GM12878 (cell line): ENCODE measurements at regions not wholly inside any gene's neighbourhood (a gene's known extent, or its start where the extent isn't known, plus 50 kb on each side); places are given as distances from the start of the nearest gene placed in this dataset.

Experiments
- ATAC-seq: fragments of 200-7000 bp; cut with Tn5 transposase; 3 replicates; pipeline ENCODE4 v1.9.1; 2020; ENCODE audit warnings: mild to moderate bottlenecking, moderate library complexity
- BruUV-seq: library from RNA; stranded (reverse); fragments of 400-500 nt; replicated peaks from 2 replicates; lab custom pipeline; 2021; lab: Mats Ljungman, UMichigan
- CTCF ChIA-PET: fragments of 300-600 bp; sonication (Branson Sonifier 250); formaldehyde crosslinking; extraction: SDS; loops from one replicate; lab custom pipeline; 2021; ENCODE audit warnings: inconsistent platforms; lab: Yijun Ruan, JAX
- POLR2A ChIA-PET: fragments of 350-600 bp; formaldehyde crosslinking; extraction: SDS; loops from one replicate; lab custom pipeline; 2021; ENCODE audit warnings: inconsistent platforms; lab: Charles Lee
- RAD21 ChIA-PET: fragments of 300-600 bp; sonication (Branson Sonifier 250); formaldehyde crosslinking; loops from one replicate; lab custom pipeline; 2023; ENCODE audit warnings: antibody characterized with exemption; ENCODE audit not compliant: unreplicated experiment; lab: Charles Lee
- SMC1A ChIA-PET: fragments of 300-600 bp; sonication (Branson Sonifier 250); formaldehyde crosslinking; loops from one replicate; lab custom pipeline; 2023; ENCODE audit not compliant: unreplicated experiment, uncharacterized antibody; lab: Charles Lee
- DNase-seq: peaks from one replicate; pipeline ENCODE4 v3.0.0-alpha.2; 2011; ENCODE audit warnings: low read depth, low spot score
- FAIRE-seq: peaks from 3 replicates; lab custom pipeline; 2011; peaks lifted over from hg19 to GRCh38; lab: Jason Lieb, UNC
- H2AFZ ChIP-seq: 2 replicates; pipeline ENCODE4 v1.6.0; 2011; ENCODE audit warnings: low read depth, low read length, control low read depth; ENCODE audit not compliant: control insufficient read depth
- H3K27ac ChIP-seq: 2 replicates; pipeline ENCODE4 v1.5.1; 2011; ENCODE audit warnings: control low read depth; ENCODE audit not compliant: control insufficient read depth, insufficient read depth
- H3K27me3 ChIP-seq, 2 experiments: replicated peaks in 1 of 2; 2 replicates each; pipeline versions ENCODE4 v1.6.0 to v1.6.1; 2011; ENCODE audit warnings: low read length in 1 of 2; ENCODE audit not compliant: control insufficient read depth in 2 of 2, insufficient read depth in 2 of 2
- H3K36me3 ChIP-seq, 2 experiments: 2 replicates each; pipeline ENCODE4 v1.5.1; 2011; ENCODE audit warnings: low read length in 1 of 2; ENCODE audit not compliant: control insufficient read depth in 2 of 2, insufficient read depth in 2 of 2
- H3K4me1 ChIP-seq: 2 replicates; pipeline ENCODE4 v1.6.1; 2011; ENCODE audit warnings: mild to moderate bottlenecking, low read length, moderate library complexity, mixed read lengths; ENCODE audit not compliant: control insufficient read depth, insufficient read depth
- H3K4me2 ChIP-seq: 2 replicates; pipeline ENCODE4 v1.6.0; 2011; ENCODE audit warnings: control low read depth; ENCODE audit not compliant: control insufficient read depth, insufficient read depth
- H3K4me3 ChIP-seq: fragments of 200-600 bp; sonication (generic); 2 replicates; pipeline ENCODE4 v1.5.1; 2016
- H3K79me2 ChIP-seq: 2 replicates; pipeline ENCODE4 v1.6.0; 2011; ENCODE audit warnings: low read length; ENCODE audit not compliant: control insufficient read depth, insufficient read depth
- H3K9ac ChIP-seq: 2 replicates; pipeline ENCODE4 v1.8.0; 2011; ENCODE audit warnings: low read length, control low read depth, mixed read lengths; ENCODE audit not compliant: control insufficient read depth, insufficient read depth
- H3K9me3 ChIP-seq: replicated peaks from 3 replicates; pipeline ENCODE4 v1.5.1; 2011; ENCODE audit warnings: mild to moderate bottlenecking, low read length; ENCODE audit not compliant: control insufficient read depth, insufficient read depth
- H4K20me1 ChIP-seq: 2 replicates; pipeline ENCODE4 v1.6.0; 2011; ENCODE audit not compliant: control insufficient read depth, insufficient read depth
- BACH1 ChIP-seq: fragments of 450-650 bp; IDR thresholded peaks from 2 replicates; pipeline ENCODE4 v1.6.1; 2017; ENCODE audit warnings: mild to moderate bottlenecking, borderline replicate concordance
- CHD1 ChIP-seq: IDR thresholded peaks from 2 replicates; pipeline ENCODE4 v1.6.1; 2012; ENCODE audit warnings: low read depth, low read length, improper control_type of control experiment
- CTCF ChIP-seq, 3 experiments: IDR thresholded peaks in 2 of 3; conservative IDR thresholded peaks in 1 of 3; 2 replicates each; pipeline ENCODE4 v1.5.1; 2011; ENCODE audit warnings: low read depth in 3 of 3, low read length in 3 of 3, mild to moderate bottlenecking in 3 of 3, control low read depth in 2 of 3, moderate library complexity in 2 of 3, inconsistent platforms in 1 of 3, mixed read lengths in 1 of 3; ENCODE audit not compliant: control insufficient read depth in 2 of 3, insufficient read depth in 1 of 3; ENCODE audit errors: extremely low read depth in 1 of 3
- DPF2 ChIP-seq: fragments of 450-650 bp; IDR thresholded peaks from 2 replicates; pipeline ENCODE4 v1.6.1; 2017; ENCODE audit warnings: mild to moderate bottlenecking
- MTA3 ChIP-seq: IDR thresholded peaks from 2 replicates; pipeline ENCODE4 v1.6.1; 2012; ENCODE audit warnings: low read length, inconsistent platforms, borderline replicate concordance
- NFIC ChIP-seq: IDR thresholded peaks from 2 replicates; pipeline ENCODE4 v1.6.1; 2012; ENCODE audit warnings: low read depth, mild to moderate bottlenecking, inconsistent platforms, low read length, moderate library complexity
- NR2F1 ChIP-seq: fragments of 450-650 bp; conservative IDR thresholded peaks from 2 replicates; pipeline ENCODE4 v1.6.1; 2017; ENCODE audit warnings: mild to moderate bottlenecking
- RB1 ChIP-seq: fragments of 450-650 bp; formaldehyde crosslinking; IDR thresholded peaks from 2 replicates; pipeline ENCODE4 v1.6.1; 2017; ENCODE audit warnings: mild to moderate bottlenecking, borderline replicate concordance
- RFX5 ChIP-seq: IDR thresholded peaks from 2 replicates; pipeline ENCODE4 v1.6.1; 2011; ENCODE audit warnings: low read depth, low read length, improper control_type of control experiment
- SREBF2 ChIP-seq: IDR thresholded peaks from 2 replicates; pipeline ENCODE4 v1.6.1; 2012; ENCODE audit warnings: mild to moderate bottlenecking, low read length
- TBL1XR1 ChIP-seq: IDR thresholded peaks from 2 replicates; pipeline ENCODE4 v1.6.1; 2012; ENCODE audit warnings: low read depth, low read length, improper control_type of control experiment
- TCF7 ChIP-seq: IDR thresholded peaks from 2 replicates; pipeline ENCODE4 v1.6.1; 2014; ENCODE audit warnings: antibody characterized with exemption, borderline replicate concordance
- WGBS: methylation state at CpG from one replicate; pipeline ENCODE4 v1.1.6; 2016; ENCODE audit warnings: low lambda C conversion rate; ENCODE audit not compliant: insufficient replicate concordance, insufficient coverage; ENCODE audit errors: missing lambda C conversion rate; 5-methylcytosine and 5-hydroxymethylcytosine counted together
- in situ Hi-C: fragments of 300-500 bp; cut with MboI; formaldehyde crosslinking; loops from 9 replicates; pipeline ENCODE4 v1.14.3; 2018; ENCODE audit warnings: mixed read lengths
- intact Hi-C: fragments of 100-400 bp; cut with micrococcal nuclease; formaldehyde crosslinking; loops from one replicate; pipeline ENCODE4 v1.14.2; 2022; ENCODE audit not compliant: unreplicated experiment
- TF ChIP-seq, protein P1 (sequence below): IDR thresholded peaks from 2 replicates; pipeline ENCODE4 v1.6.1; 2012; ENCODE audit warnings: improper control_type of control experiment, low read depth, low read length; ENCODE audit not compliant: insufficient replicate concordance

- RAD21 ChIA-PET = interaction anchor here (0.6 to 0.7 kb wide), 2 partner anchors 16 to 71 kb away, joined by 3 read pairs; no protein-coding TSS in a partner anchor
- H3K79me2 ChIP-seq = no peaks in the 10 kb centered on the region
- ATAC-seq (no peak), FAIRE-seq (no peak), DNase-seq (no peak)
- no peak overlapping the region for H3K4me3 ChIP-seq
- no peaks in the 10 kb centered on the region for H3K36me3 ChIP-seq
- no TSS peak for BruUV-seq
- H3K4me2 ChIP-seq = no peak overlapping the region
- intact Hi-C loops (no loop called here), in situ Hi-C loops (no loop called here)
- no peak overlapping the region for H3K9ac ChIP-seq
- TF ChIP-seq CTCF (IDR thresholded peaks at IDR 0.05 in 2 of 3, conservative IDR thresholded peaks at IDR 0.05 in 1 of 3; ENCODE audit: control insufficient read depth in 2 of 3, extremely low read depth in 1 of 3, insufficient read depth in 1 of 3, low read depth in 3 of 3, low read length in 3 of 3) (no peak), MTA3 (no peak), CHD1 (no peak), RFX5 (no peak), TBL1XR1 (no peak), NFIC (no peak), NR2F1 (no peak), RB1 (no peak), TCF7 (no peak), SREBF2 (no peak), DPF2 (no peak), BACH1 (no peak)
- TF ChIP-seq, protein P1, sequence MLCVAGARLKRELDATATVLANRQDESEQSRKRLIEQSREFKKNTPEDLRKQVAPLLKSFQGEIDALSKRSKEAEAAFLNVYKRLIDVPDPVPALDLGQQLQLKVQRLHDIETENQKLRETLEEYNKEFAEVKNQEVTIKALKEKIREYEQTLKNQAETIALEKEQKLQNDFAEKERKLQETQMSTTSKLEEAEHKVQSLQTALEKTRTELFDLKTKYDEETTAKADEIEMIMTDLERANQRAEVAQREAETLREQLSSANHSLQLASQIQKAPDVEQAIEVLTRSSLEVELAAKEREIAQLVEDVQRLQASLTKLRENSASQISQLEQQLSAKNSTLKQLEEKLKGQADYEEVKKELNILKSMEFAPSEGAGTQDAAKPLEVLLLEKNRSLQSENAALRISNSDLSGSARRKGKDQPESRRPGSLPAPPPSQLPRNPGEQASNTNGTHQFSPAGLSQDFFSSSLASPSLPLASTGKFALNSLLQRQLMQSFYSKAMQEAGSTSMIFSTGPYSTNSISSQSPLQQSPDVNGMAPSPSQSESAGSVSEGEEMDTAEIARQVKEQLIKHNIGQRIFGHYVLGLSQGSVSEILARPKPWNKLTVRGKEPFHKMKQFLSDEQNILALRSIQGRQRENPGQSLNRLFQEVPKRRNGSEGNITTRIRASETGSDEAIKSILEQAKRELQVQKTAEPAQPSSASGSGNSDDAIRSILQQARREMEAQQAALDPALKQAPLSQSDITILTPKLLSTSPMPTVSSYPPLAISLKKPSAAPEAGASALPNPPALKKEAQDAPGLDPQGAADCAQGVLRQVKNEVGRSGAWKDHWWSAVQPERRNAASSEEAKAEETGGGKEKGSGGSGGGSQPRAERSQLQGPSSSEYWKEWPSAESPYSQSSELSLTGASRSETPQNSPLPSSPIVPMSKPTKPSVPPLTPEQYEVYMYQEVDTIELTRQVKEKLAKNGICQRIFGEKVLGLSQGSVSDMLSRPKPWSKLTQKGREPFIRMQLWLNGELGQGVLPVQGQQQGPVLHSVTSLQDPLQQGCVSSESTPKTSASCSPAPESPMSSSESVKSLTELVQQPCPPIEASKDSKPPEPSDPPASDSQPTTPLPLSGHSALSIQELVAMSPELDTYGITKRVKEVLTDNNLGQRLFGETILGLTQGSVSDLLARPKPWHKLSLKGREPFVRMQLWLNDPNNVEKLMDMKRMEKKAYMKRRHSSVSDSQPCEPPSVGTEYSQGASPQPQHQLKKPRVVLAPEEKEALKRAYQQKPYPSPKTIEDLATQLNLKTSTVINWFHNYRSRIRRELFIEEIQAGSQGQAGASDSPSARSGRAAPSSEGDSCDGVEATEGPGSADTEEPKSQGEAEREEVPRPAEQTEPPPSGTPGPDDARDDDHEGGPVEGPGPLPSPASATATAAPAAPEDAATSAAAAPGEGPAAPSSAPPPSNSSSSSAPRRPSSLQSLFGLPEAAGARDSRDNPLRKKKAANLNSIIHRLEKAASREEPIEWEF = no peak
- WGBS = 47% methylated on average over 5 of the region's 5 CpGs
- no peaks in the 10 kb centered on the region for H3K27me3 ChIP-seq
- CTCF ChIA-PET = interaction anchor here (0.8 to 1.3 kb wide), 4 partner anchors 9 to 55 kb away, joined by 3 to 5 read pairs (median 3); no protein-coding TSS in a partner anchor
- no peaks in the 10 kb centered on the region for H4K20me1 ChIP-seq
- POLR2A ChIA-PET = interaction anchor here (0.7 kb wide), 1 partner anchor 33 kb away, joined by 4 read pairs; no protein-coding TSS in a partner anchor
- no peak overlapping the region for H3K27ac ChIP-seq
- no peaks in the 10 kb centered on the region for H3K9me3 ChIP-seq
- SMC1A ChIA-PET = no interaction called here
- no peak overlapping the region for H2AFZ ChIP-seq
- H3K4me1 ChIP-seq = no peaks in the 10 kb centered on the region
Observed at GRCh38 chr6:11639376-11640235, 102.1 kb downstream of the TMEM170B start.
